ENCODE measurements at regions not wholly inside any gene's neighbourhood (a gene's known extent, or its start where the extent isn't known, plus 50 kb on each side); places are given as distances from the start of the nearest gene placed in this dataset.

GRCh38 chr11:50267851-50268250 is 235.2 kb downstream of the OR4C45 start:
- TF ChIP-seq CTCF (IDR thresholded peaks at IDR 0.05) (no peak), POLR2A (IDR thresholded peaks at IDR 0.05) (no peak)

All from esophagus squamous epithelium (tissue), 4 donors.